ENCODE measurements at regions not wholly inside any gene's neighbourhood (a gene's known extent, or its start where the extent isn't known, plus 50 kb on each side); places are given as distances from the start of the nearest gene placed in this dataset.

DNA sequence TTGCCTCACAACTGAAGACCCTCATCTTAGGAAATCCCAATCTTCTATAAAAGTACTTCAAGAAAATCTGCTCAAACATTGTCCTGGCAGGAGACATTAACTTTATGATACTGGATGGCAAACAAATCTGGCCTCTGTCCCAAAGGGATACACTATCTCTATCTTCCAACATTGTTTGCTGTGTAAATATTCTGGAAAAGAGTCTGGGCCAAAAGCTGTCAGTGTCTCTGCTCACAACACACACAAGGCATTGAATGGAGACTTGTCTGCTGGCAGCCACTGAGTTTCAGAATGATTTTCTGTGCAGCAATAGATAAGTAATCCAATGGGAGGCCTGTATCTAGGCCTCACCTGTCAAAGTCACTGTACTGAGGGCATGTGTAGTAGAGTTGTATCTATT lies 471.1 kb downstream of the DMAC1 start:
- no peak overlapping the region for H3K4me3 ChIP-seq (ENCODE audit: low read depth, low read length)
- TF ChIP-seq, protein P1, sequence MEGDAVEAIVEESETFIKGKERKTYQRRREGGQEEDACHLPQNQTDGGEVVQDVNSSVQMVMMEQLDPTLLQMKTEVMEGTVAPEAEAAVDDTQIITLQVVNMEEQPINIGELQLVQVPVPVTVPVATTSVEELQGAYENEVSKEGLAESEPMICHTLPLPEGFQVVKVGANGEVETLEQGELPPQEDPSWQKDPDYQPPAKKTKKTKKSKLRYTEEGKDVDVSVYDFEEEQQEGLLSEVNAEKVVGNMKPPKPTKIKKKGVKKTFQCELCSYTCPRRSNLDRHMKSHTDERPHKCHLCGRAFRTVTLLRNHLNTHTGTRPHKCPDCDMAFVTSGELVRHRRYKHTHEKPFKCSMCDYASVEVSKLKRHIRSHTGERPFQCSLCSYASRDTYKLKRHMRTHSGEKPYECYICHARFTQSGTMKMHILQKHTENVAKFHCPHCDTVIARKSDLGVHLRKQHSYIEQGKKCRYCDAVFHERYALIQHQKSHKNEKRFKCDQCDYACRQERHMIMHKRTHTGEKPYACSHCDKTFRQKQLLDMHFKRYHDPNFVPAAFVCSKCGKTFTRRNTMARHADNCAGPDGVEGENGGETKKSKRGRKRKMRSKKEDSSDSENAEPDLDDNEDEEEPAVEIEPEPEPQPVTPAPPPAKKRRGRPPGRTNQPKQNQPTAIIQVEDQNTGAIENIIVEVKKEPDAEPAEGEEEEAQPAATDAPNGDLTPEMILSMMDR (IDR thresholded peaks at IDR 0.05; ENCODE audit: insufficient read depth, low read depth, low read length) = no peak
- no peak for DNase-seq (ENCODE audit: low read depth)

DNA sequence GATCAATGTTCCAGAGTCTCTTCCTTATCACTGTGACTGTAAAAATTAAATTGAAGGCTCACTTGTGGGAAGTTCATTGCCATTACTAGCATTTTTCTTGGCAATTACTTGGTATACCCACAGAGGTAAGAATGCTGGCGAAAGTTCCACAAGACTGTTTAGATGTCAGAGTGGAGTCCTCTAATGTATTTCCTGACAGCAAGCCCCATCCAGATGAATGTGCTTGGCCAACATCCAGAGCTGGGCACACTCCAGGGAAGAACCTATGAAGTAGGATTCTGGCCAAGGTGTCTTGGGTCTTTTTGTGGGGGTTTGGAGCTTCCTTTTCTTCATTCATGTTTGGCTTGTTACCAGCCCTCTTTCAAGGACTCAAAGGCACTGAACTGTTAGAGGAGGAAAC lies 473.6 kb downstream of the DMAC1 start:
- DNase-seq (ENCODE audit: low read depth) = no peak
- TF ChIP-seq, protein P1 (IDR thresholded peaks at IDR 0.05; ENCODE audit: insufficient read depth, low read depth, low read length) = no peak
- H3K4me3 ChIP-seq (ENCODE audit: low read depth, low read length) = no peak overlapping the region

DNA sequence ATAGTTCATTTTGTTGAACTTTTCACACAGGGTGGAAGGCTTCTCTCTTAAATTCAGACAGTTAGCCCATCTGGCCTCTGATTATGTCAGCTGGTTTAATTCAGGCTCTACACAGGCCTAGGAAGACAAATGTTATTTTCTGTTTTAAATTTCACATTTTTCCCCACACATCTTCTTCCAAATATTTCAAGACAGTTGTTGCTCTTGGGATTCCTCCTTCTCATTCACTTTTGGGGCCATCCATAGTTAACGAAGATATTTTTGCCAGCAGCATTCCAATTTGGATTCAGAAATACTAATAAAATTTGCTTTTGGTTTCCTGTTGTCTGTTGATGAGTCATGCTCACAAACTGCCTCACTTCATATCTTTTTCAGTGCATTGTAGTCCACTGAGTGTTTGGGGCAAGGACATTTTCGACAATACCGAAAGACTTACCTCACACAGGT lies 475.4 kb downstream of the DMAC1 start:
- peak; percentile 61 for DNase-seq (ENCODE audit: low read depth)
- no peak overlapping the region for H3K4me3 ChIP-seq (ENCODE audit: low read depth, low read length)
- TF ChIP-seq, protein P1 (IDR thresholded peaks at IDR 0.05; ENCODE audit: insufficient read depth, low read depth, low read length) = no peak

DNA sequence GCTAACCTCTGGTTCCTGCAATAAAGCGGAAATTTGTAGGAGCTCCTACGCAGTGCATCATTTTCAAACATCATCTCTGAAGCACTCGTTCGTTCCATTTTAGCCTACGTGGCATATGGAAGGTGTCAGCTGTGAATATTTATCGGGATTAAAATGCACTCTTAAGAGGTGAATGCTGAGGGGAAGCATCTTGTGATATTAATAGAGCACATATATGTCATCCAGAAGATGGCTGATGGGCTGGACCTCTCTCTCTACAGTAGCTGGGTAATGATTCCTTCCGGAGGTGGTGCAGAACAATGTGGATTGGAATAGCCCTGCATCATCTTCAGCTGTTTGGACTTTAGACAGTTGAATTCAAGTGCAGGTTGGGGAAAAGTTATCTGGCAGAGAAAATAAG lies 478.7 kb downstream of the DMAC1 start:
- no peak overlapping the region for H3K4me3 ChIP-seq (ENCODE audit: low read depth, low read length)
- TF ChIP-seq, protein P1 (IDR thresholded peaks at IDR 0.05; ENCODE audit: insufficient read depth, low read depth, low read length) = no peak
- no peak for DNase-seq (ENCODE audit: low read depth)

DNA sequence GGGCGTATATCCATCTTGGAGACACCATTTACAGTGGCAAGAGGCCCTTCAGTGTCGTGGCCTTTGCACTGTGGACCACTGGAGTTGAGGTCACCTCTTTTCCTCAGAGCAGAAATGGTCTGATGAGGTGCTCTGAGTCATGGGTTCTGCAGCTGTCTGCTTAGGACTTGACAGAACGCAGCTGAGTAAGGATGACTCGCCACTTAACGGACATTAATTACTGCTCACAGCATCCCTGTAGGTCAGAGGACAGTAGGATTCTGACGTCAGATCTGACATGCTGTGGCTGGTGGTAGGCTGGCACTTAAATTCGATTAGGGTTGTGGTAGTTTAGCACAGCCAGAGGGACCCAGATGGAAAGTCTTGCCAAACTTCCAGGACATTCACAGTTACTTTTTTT lies 479.4 kb downstream of the DMAC1 start:
- peak; percentile 99 for DNase-seq (ENCODE audit: low read depth)
- H3K4me3 ChIP-seq (ENCODE audit: low read depth, low read length) = no peak overlapping the region
- TF ChIP-seq, protein P1 (IDR thresholded peaks at IDR 0.05; ENCODE audit: insufficient read depth, low read depth, low read length) = no peak

DNA sequence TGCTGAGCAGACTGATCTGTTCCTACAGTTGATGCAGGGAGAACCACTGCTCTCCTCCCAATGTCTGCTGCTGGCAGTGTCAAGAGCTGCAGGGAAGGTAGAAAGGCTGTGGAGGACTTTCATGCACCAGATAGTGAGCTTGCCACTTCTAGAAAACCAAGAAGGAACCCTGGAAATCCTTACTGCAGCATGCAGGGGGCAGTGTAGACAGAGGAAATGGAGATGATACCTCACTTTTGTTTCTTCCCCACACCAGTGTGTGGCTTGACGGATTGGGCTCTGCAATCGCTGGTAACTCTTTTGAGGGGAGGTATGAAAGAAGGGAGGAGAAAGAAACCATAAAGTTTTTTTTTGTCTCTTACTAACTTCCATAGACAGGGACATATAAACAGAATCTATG lies 480.7 kb downstream of the DMAC1 start:
- TF ChIP-seq, protein P1 (IDR thresholded peaks at IDR 0.05; ENCODE audit: insufficient read depth, low read depth, low read length) = no peak
- no peak overlapping the region for H3K4me3 ChIP-seq (ENCODE audit: low read depth, low read length)
- no peak for DNase-seq (ENCODE audit: low read depth)

DNA sequence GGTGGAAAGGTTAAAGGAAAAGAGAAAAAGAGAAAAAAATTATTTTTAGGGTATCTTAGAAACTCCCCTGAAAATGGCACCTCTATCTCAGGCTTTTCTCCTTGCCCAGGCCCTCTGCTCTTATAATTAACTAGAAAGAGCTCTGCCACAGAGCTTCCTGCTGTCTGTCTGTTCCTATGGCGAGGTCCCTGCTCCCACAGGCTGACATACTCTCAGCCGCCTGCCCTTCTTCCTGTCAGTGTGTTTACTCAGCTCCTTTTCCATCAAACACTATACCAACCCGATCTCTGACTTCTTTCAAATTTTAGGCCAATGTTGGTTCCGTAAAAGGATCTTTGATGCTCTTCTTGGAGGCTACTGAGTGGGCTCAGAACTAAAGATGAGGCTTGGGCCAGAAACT lies 482.6 kb downstream of the DMAC1 start:
- TF ChIP-seq, protein P1 (IDR thresholded peaks at IDR 0.05; ENCODE audit: insufficient read depth, low read depth, low read length) = no peak
- peak; percentile 21 for DNase-seq (ENCODE audit: low read depth)
- no peak overlapping the region for H3K4me3 ChIP-seq (ENCODE audit: low read depth, low read length)
